ENCODE measurements at regions not wholly inside any gene's neighbourhood (a gene's known extent, or its start where the extent isn't known, plus 50 kb on each side); places are given as distances from the start of the nearest gene placed in this dataset. TPM values are rescaled to one million over a fixed set of nuclear protein-coding genes. Genes with fewer than 3 reads are reported as not detected.

- H3K27me3 ChIP-seq (replicated peaks; ENCODE audit: control insufficient read depth, insufficient read depth, low read length) = no peaks in the 10 kb centered on the region
- H3K36me3 Mint-ChIP-seq (ENCODE audit: insufficient read depth, unreplicated experiment) = no peaks in the 10 kb centered on the region
- no peaks in the 10 kb centered on the region for H3K27me3 Mint-ChIP-seq (ENCODE audit: insufficient read depth, unreplicated experiment)
- no peak overlapping the region for H3K4me3 ChIP-seq (ENCODE audit: low read depth, low read length)
- H3K4me3 Mint-ChIP-seq (ENCODE audit: unreplicated experiment) = no peak overlapping the region
- CTCF ChIA-PET = no interaction called here
- DNase-seq = no peak
- no peaks in the 10 kb centered on the region for H3K4me1 ChIP-seq
- no peaks in the 10 kb centered on the region for H3K4me1 Mint-ChIP-seq (ENCODE audit: low read depth, unreplicated experiment)
- POLR2A ChIA-PET = no interaction called here
- H3K9me3 Mint-ChIP-seq (ENCODE audit: unreplicated experiment) = no peaks in the 10 kb centered on the region
- intact Hi-C loops (cut with micrococcal nuclease; ENCODE audit: unreplicated experiment) = no loop called here
- BruUV-seq (replicated peaks) = no TSS peak
- H3K36me3 ChIP-seq (ENCODE audit: control insufficient read depth, insufficient read depth, low read length) = no peaks in the 10 kb centered on the region
- H3K27ac Mint-ChIP-seq (ENCODE audit: unreplicated experiment) = no peak overlapping the region
- H3K9me3 ChIP-seq = no peaks in the 10 kb centered on the region
- no peak for TF ChIP-seq CTCF (IDR thresholded peaks at IDR 0.05; ENCODE audit: insufficient read depth in 1 of 2, low read depth in 1 of 2, low read length in 1 of 2, severe bottlenecking in 1 of 2, unreplicated experiment in 1 of 2)
These were observed 51.5 kb upstream of the CDH19 start for GRCh38 chr18:66655407-66655806.

Small RNAs in the stretch of these regions (microRNA-seq; reads per million reads assigned to microRNA genes)
- not detected for gene MIR5011

Data from Caco-2 (cell line).